BE2C (cell line): ENCODE measurements at regions not wholly inside any gene's neighbourhood (a gene's known extent, or its start where the extent isn't known, plus 50 kb on each side); places are given as distances from the start of the nearest gene placed in this dataset.
"Not testable (repeated sequence)": the region's sequence is repeated elsewhere in the genome, so short reads cannot be mapped to it uniquely, and the experiment has no call there.

Experiments used
- DNase-seq: peaks from one replicate; pipeline ENCODE4 v3.0.0-alpha.2; 2020
- H3K27me3 ChIP-seq: fragments of 250-450 bp; sonication (Bioruptor Pico); 2 replicates; pipeline ENCODE4 v1.5.1; 2020; ENCODE audit warnings: mild to moderate bottlenecking
- H3K36me3 ChIP-seq: fragments of 250-450 bp; sonication (Bioruptor Pico); 2 replicates; pipeline ENCODE4 v1.5.1; 2020; ENCODE audit warnings: mild to moderate bottlenecking
- H3K4me1 ChIP-seq: fragments of 250-450 bp; sonication (Bioruptor Pico); 2 replicates; pipeline ENCODE4 v1.5.1; 2020
- H3K4me3 ChIP-seq: 2 replicates; pipeline ENCODE4 v1.5.1; 2011; ENCODE audit warnings: low read depth, low read length
- H3K9me3 ChIP-seq: fragments of 250-450 bp; sonication (Bioruptor Pico); 2 replicates; pipeline ENCODE4 v1.5.1; 2020
- CTCF ChIP-seq: IDR thresholded peaks from 2 replicates; pipeline ENCODE4 v1.5.1; 2012; ENCODE audit warnings: mild to moderate bottlenecking, low read depth, low read length

- H3K36me3 ChIP-seq, result no peaks in the 10 kb centered on the region
- no peaks in the 10 kb centered on the region for H3K27me3 ChIP-seq
- TF ChIP-seq CTCF, result no peak
- no peaks in the 10 kb centered on the region for H3K9me3 ChIP-seq
- H3K4me3 ChIP-seq, result no peak overlapping the region
- no peaks in the 10 kb centered on the region; the same call in 1 of the 2 replicates for H3K4me1 ChIP-seq
- DNase-seq, result no peak
These were observed 173.9 kb upstream of the CDK1 start for GRCh38 chr10:60604342-60604741.

DNA sequence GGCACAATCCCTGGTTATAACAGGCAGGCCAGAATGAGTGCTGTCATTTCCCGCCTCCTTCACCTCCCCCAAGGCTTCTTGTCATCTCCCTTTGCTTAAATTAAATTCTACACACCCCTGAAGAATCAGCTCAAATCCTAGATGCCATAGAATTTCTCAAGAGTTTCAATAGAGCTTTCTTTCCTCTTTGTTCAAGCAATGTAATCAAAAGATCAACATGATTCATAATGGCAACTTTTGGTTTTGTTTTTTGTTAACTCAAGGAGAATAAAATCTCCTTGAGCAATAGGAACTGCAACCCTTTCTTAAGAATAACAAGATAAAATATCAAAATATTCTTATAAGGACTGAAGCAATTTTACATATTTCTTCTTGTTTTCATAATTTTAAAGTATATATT lies 180.8 kb upstream of the CDK1 start:
- Histone ChIP-seq H3K9me3 (no peaks in the 10 kb centered on the region), H3K4me1 (no peaks in the 10 kb centered on the region), H3K27me3 (no peaks in the 10 kb centered on the region), H3K36me3 (no peaks in the 10 kb centered on the region), H3K4me3 (no peak overlapping the region)
- no peak for TF ChIP-seq CTCF
- no peak for DNase-seq

DNA sequence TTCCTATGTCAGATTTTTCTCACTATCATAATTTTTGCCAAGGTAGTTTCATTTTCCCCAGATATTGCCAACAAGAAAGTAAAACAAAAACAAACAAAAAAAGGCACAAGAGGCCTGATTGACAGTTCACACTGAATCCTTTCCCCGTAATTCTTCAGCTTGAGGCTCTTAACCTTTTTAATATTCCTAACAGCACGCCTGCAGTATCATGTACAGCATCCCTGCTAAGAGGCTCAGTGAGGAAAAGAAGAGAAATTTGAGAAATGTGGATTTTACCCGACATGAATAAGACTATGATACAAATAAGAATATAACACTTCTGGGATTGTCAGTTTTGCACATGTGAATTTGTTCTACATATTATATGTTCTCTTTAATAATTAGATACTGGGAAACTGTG lies 182.4 kb upstream of the CDK1 start:
- H3K27me3 ChIP-seq, result no peaks in the 10 kb centered on the region
- no peaks in the 10 kb centered on the region for H3K9me3 ChIP-seq
- DNase-seq, result no peak
- H3K4me1 ChIP-seq, result no peaks in the 10 kb centered on the region
- no peak for TF ChIP-seq CTCF
- no peak overlapping the region for H3K4me3 ChIP-seq
- H3K36me3 ChIP-seq, result no peaks in the 10 kb centered on the region

DNA sequence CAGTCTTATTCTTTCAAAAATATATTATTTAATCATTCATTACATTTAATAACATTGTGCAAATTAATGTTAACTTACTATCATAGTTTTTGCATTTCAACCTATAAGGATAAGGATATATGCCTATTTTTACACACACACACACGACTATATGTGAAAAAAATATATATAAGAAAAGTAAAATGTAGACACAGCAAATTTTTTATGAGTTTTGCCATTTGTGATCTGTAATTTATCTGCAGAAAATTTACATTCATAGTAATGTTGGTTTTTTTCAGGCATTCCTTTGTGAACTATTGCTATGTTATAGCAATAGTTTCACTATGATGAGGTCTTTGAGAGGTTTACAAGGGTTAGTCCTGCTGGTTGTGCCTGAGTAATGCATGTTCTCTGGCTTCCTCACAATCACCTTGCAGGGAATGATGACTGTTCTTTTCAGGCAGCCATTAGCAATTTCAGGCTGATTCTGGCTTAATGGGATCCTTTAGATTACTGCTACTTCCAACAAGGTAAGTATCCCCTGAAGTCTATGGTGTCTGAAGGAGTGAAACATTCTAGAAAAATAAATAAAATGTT lies 183.7 kb upstream of the CDK1 start:
- DNase-seq, result no peak
- H3K9me3 ChIP-seq, result no peaks in the 10 kb centered on the region
- H3K27me3 ChIP-seq, result no peaks in the 10 kb centered on the region
- H3K4me1 ChIP-seq, result no peaks in the 10 kb centered on the region
- no peaks in the 10 kb centered on the region for H3K36me3 ChIP-seq
- no peak overlapping the region for H3K4me3 ChIP-seq
- TF ChIP-seq CTCF, result 0 out of 2 replicates have a peak, but pooled peaks have one; percentile 11

- Histone ChIP-seq H3K9me3 (no peaks in the 10 kb centered on the region), H3K27me3 (no peaks in the 10 kb centered on the region), H3K36me3 (no peaks in the 10 kb centered on the region), H3K4me3 (no peak overlapping the region), H3K4me1 (no peaks in the 10 kb centered on the region)
- no peak for TF ChIP-seq CTCF
- no peak for DNase-seq
These were observed 187.2 kb upstream of the CDK1 start for GRCh38 chr10:60591119-60591518.

GRCh38 chr10:60589376-60589775 lies 188.9 kb upstream of the CDK1 start:
- no peaks in the 10 kb centered on the region for H3K9me3 ChIP-seq
- no peaks in the 10 kb centered on the region for H3K36me3 ChIP-seq
- H3K4me1 ChIP-seq, result no peaks in the 10 kb centered on the region
- H3K27me3 ChIP-seq, result no peaks in the 10 kb centered on the region
- DNase-seq, result no peak
- TF ChIP-seq CTCF, result no peak
- H3K4me3 ChIP-seq, result no peak overlapping the region

DNA sequence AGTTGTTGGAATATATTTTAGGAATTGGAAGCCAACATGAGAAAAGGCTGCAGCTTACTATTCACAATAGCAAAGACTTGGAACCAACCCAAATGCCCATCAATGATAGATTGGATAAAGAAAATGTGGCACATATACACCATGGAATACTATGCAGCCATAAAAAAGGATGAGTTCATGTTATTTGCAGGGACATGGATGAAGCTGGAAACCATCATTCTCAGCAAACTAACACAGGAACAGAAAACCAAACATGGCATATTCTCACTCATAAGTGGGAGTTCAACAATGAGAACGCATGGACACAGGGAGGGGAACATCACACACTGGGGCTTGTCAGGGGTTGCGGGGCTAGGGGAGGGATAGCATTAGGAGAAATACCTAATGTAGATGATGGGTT lies 192.1 kb upstream of the ANK3 start:
- not testable (repeated sequence) for H3K4me1 ChIP-seq, H3K9me3 ChIP-seq

More for the DNA sequence above, 192.1 kb upstream of the ANK3 start:
- H3K27me3 ChIP-seq, H3K4me3 ChIP-seq, H3K36me3 ChIP-seq, DNase-seq: not testable (repeated sequence)
